ENCODE measurements at regions not wholly inside any gene's neighbourhood (a gene's known extent, or its start where the extent isn't known, plus 50 kb on each side); places are given as distances from the start of the nearest gene placed in this dataset.

- TF ChIP-seq EZH2 (IDR thresholded peaks at IDR 0.05; ENCODE audit: borderline replicate concordance, insufficient read depth, low read length, poor library complexity, severe bottlenecking) (no peak), EP300 (conservative IDR thresholded peaks at IDR 0.05; ENCODE audit: poor library complexity, severe bottlenecking) (no peak), POLR2AphosphoS5 (IDR thresholded peaks at IDR 0.05) (no peak), SMC3 (conservative IDR thresholded peaks at IDR 0.05; ENCODE audit: poor library complexity) (no peak), RAD21 (conservative IDR thresholded peaks at IDR 0.05) (no peak), MXI1 (conservative IDR thresholded peaks at IDR 0.05; ENCODE audit: poor library complexity, severe bottlenecking) (no peak)
- TF ChIP-seq, protein P1, sequence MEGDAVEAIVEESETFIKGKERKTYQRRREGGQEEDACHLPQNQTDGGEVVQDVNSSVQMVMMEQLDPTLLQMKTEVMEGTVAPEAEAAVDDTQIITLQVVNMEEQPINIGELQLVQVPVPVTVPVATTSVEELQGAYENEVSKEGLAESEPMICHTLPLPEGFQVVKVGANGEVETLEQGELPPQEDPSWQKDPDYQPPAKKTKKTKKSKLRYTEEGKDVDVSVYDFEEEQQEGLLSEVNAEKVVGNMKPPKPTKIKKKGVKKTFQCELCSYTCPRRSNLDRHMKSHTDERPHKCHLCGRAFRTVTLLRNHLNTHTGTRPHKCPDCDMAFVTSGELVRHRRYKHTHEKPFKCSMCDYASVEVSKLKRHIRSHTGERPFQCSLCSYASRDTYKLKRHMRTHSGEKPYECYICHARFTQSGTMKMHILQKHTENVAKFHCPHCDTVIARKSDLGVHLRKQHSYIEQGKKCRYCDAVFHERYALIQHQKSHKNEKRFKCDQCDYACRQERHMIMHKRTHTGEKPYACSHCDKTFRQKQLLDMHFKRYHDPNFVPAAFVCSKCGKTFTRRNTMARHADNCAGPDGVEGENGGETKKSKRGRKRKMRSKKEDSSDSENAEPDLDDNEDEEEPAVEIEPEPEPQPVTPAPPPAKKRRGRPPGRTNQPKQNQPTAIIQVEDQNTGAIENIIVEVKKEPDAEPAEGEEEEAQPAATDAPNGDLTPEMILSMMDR (IDR thresholded peaks at IDR 0.05; ENCODE audit: poor library complexity, severe bottlenecking) = no peak
Observed at GRCh38 chr2:118307864-118308263, 219.6 kb downstream of the INSIG2 start.
